ENCODE measurements at regions not wholly inside any gene's neighbourhood (a gene's known extent, or its start where the extent isn't known, plus 50 kb on each side); places are given as distances from the start of the nearest gene placed in this dataset.

- TF ChIP-seq POLR2AphosphoS5 (IDR thresholded peaks at IDR 0.05) = no peak
- TF ChIP-seq POLR2A (IDR thresholded peaks at IDR 0.05) = no peak
- TF ChIP-seq CTCF (IDR thresholded peaks at IDR 0.05) = no peak
- TF ChIP-seq EP300 (IDR thresholded peaks at IDR 0.05) = no peak
- H3K9me3 ChIP-seq = no peaks in the 10 kb centered on the region
- no peak overlapping the region for H3K4me3 ChIP-seq
- 92 to 95% methylated on average over 1 of the region's 1 CpG for WGBS, 2 donors
- H3K4me1 ChIP-seq = peaks cover 0 to 21% (median 15%) of the 10 kb centered on the region in 4 donors
- DNase-seq = no peak
- H3K27ac ChIP-seq = no peak overlapping the region
- H3K36me3 ChIP-seq = no peaks in the 10 kb centered on the region
- intact Hi-C loops (cut with DNase I) = no loop called here
- H3K27me3 ChIP-seq = no peaks in the 10 kb centered on the region
Measured at GRCh38 chr6:14867802-14868201, 378.1 kb upstream of the JARID2 start.

- WGBS, 2 donors = 98 to 99% methylated on average over 5 of the region's 5 CpGs
- Histone ChIP-seq H3K36me3 (no peaks in the 10 kb centered on the region), H3K27me3 (no peaks in the 10 kb centered on the region), H3K27ac (no peak overlapping the region), H3K4me1 (peaks cover 0 to under 1% (median 0%) of the 10 kb centered on the region in 4 donors), H3K9me3 (no peaks in the 10 kb centered on the region), H3K4me3 (no peak overlapping the region)
- no peak for DNase-seq
- no peak for TF ChIP-seq POLR2AphosphoS5 (IDR thresholded peaks at IDR 0.05)
- intact Hi-C loops (cut with DNase I) = no loop called here
Measured at GRCh38 chr6:14871221-14871620, 374.6 kb upstream of the JARID2 start.

- 68 to 90% methylated on average over 2 of the region's 2 CpGs for WGBS, 2 donors
- H3K27ac ChIP-seq = no peak overlapping the region
- no peaks in the 10 kb centered on the region for H3K4me1 ChIP-seq
- no peak for TF ChIP-seq POLR2A (IDR thresholded peaks at IDR 0.05)
- TF ChIP-seq EP300 (IDR thresholded peaks at IDR 0.05) = no peak
- H3K36me3 ChIP-seq = no peaks in the 10 kb centered on the region
- H3K27me3 ChIP-seq = no peaks in the 10 kb centered on the region
- no peaks in the 10 kb centered on the region for H3K9me3 ChIP-seq
- no peak overlapping the region for H3K4me3 ChIP-seq
- no peak for DNase-seq
- intact Hi-C loops (cut with DNase I) = no loop called here
Measured at GRCh38 chr6:14873101-14873500, 372.8 kb upstream of the JARID2 start.

GRCh38 chr6:14873781-14874441, 372.0 kb upstream of the JARID2 start:
- Histone ChIP-seq H3K27ac (no peak overlapping the region), H3K36me3 (no peaks in the 10 kb centered on the region), H3K4me1 (no peaks in the 10 kb centered on the region), H3K4me3 (no peak overlapping the region), H3K9me3 (no peaks in the 10 kb centered on the region), H3K27me3 (no peaks in the 10 kb centered on the region)
- no peak for TF ChIP-seq POLR2AphosphoS5 (IDR thresholded peaks at IDR 0.05)
- no peak for TF ChIP-seq POLR2A (IDR thresholded peaks at IDR 0.05)
- no peak for TF ChIP-seq EP300 (IDR thresholded peaks at IDR 0.05)
- TF ChIP-seq CTCF (IDR thresholded peaks at IDR 0.05) = no peak
- WGBS, 2 donors = 61 to 81% methylated on average over 3 of the region's 3 CpGs
- no peak for DNase-seq
- intact Hi-C loops (cut with DNase I) = no loop called here

- TF ChIP-seq CTCF (IDR thresholded peaks at IDR 0.05) = no peak
- no peak for TF ChIP-seq POLR2AphosphoS5 (IDR thresholded peaks at IDR 0.05)
- no peak for TF ChIP-seq EP300 (IDR thresholded peaks at IDR 0.05)
- no peak for TF ChIP-seq POLR2A (IDR thresholded peaks at IDR 0.05)
- no peak overlapping the region for H3K27ac ChIP-seq
- intact Hi-C loops (cut with DNase I) = no loop called here
- H3K9me3 ChIP-seq = no peaks in the 10 kb centered on the region
- H3K36me3 ChIP-seq = no peaks in the 10 kb centered on the region
- H3K4me3 ChIP-seq = no peak overlapping the region
- no peaks in the 10 kb centered on the region for H3K27me3 ChIP-seq
- DNase-seq = no peak
- 93 to 96% methylated on average over 4 of the region's 4 CpGs for WGBS, 2 donors
- no peaks in the 10 kb centered on the region for H3K4me1 ChIP-seq
Measured at GRCh38 chr6:14874975-14875480, 370.8 kb upstream of the JARID2 start.

All from sigmoid colon (tissue), 6 donors.